ENCODE measurements at regions not wholly inside any gene's neighbourhood (a gene's known extent, or its start where the extent isn't known, plus 50 kb on each side); places are given as distances from the start of the nearest gene placed in this dataset.

DNA sequence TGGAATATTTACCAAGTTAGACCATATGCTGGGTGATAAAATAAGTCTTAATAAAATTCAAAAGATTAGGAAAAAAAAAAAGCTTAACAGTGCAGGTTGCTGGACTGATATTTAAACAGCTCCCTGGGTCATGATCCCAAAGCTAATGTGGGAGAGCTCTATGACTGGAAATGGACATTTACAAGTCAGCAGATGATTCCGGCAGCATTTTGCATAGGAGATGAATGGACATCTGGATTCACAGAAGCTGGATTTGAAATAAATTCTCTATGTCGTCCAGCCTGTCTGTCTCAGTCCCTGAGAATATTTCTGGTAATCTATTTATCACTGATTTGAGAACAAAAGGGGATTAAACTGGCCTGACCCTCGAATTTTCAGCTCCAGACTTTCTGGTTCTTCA lies 52.3 kb upstream of the KLHL25 start:
- no peaks in the 10 kb centered on the region for H3K9me3 ChIP-seq
- no peak overlapping the region for H3K4me3 ChIP-seq
- no peaks in the 10 kb centered on the region for H3K36me3 ChIP-seq
- TF ChIP-seq POLR2AphosphoS5 (IDR thresholded peaks at IDR 0.05) (no peak), EP300 (IDR thresholded peaks at IDR 0.05) (no peak), POLR2A (IDR thresholded peaks at IDR 0.05) (no peak), CTCF (IDR thresholded peaks at IDR 0.05) (no peak)
- WGBS, 2 donors (ENCODE audit: low coverage in 1 of 2) = 43 to 73% methylated on average over 2 to 3 of the region's 3 CpGs
- peaks cover 29% of the 10 kb centered on the region for H3K27me3 ChIP-seq
- no peak for ATAC-seq
- H3K27ac ChIP-seq = no peak overlapping the region
- H3K4me1 ChIP-seq = no peaks in the 10 kb centered on the region

DNA sequence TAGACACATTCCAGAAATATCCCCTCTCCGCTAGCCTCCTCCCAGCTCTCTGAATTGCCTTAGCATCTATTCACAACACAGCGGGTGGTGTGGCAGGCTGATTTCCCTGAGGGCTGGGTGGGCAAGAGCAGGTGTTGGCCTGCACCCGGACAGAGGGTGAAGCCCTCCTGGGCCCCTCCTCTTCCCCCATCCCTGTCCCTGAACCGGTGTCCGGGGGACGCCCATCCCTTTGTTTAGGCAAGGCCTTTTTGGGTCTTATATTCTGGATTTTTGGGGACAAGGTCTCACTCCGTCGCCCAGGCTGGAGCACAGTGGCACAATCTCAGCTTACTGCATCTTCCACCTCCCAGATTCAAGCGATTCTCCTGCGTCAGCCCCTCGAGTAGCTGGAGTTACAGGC lies 55.2 kb upstream of the KLHL25 start:
- 87% methylated on average over 7 of the region's 11 CpGs; no CpG with 5 or more reads in 1 of the 2 donors for WGBS, 2 donors (ENCODE audit: low coverage in 1 of 2)
- TF ChIP-seq POLR2A (IDR thresholded peaks at IDR 0.05) = no peak
- no peak for TF ChIP-seq POLR2AphosphoS5 (IDR thresholded peaks at IDR 0.05)
- no peak for TF ChIP-seq CTCF (IDR thresholded peaks at IDR 0.05)
- TF ChIP-seq EP300 (IDR thresholded peaks at IDR 0.05) = no peak
- Histone ChIP-seq H3K27me3 (peaks cover 37% of the 10 kb centered on the region), H3K27ac (no peak overlapping the region), H3K36me3 (no peaks in the 10 kb centered on the region), H3K4me1 (no peaks in the 10 kb centered on the region), H3K4me3 (no peak overlapping the region), H3K9me3 (no peaks in the 10 kb centered on the region)
- no peak for ATAC-seq

- WGBS, 2 donors (ENCODE audit: low coverage in 1 of 2) = 60 to 68% methylated on average over 2 to 3 of the region's 3 CpGs
- H3K4me3 ChIP-seq = no peak overlapping the region
- H3K36me3 ChIP-seq = no peaks in the 10 kb centered on the region
- ATAC-seq = no peak
- H3K27me3 ChIP-seq = peaks cover 51% of the 10 kb centered on the region
- H3K27ac ChIP-seq = no peak overlapping the region
- no peaks in the 10 kb centered on the region for H3K9me3 ChIP-seq
- TF ChIP-seq EP300 (IDR thresholded peaks at IDR 0.05) (no peak), CTCF (IDR thresholded peaks at IDR 0.05) (no peak), POLR2AphosphoS5 (IDR thresholded peaks at IDR 0.05) (no peak), POLR2A (IDR thresholded peaks at IDR 0.05) (no peak)
- no peaks in the 10 kb centered on the region for H3K4me1 ChIP-seq
These were observed 58.2 kb upstream of the KLHL25 start for GRCh38 chr15:85852969-85853368.

- WGBS, 2 donors (ENCODE audit: low coverage in 1 of 2) = 16 to 40% methylated on average over 8 to 11 of the region's 11 CpGs
- no peaks in the 10 kb centered on the region for H3K36me3 ChIP-seq
- no peak overlapping the region for H3K4me3 ChIP-seq
- no peak for TF ChIP-seq POLR2AphosphoS5 (IDR thresholded peaks at IDR 0.05)
- peak; percentile 78 to 82 (median 80) for TF ChIP-seq CTCF (IDR thresholded peaks at IDR 0.05)
- no peak overlapping the region for H3K27ac ChIP-seq
- peak; percentile 50 for ATAC-seq
- no peaks in the 10 kb centered on the region for H3K4me1 ChIP-seq
- H3K9me3 ChIP-seq = no peaks in the 10 kb centered on the region
- peaks cover 47% of the 10 kb centered on the region for H3K27me3 ChIP-seq
These were observed 59.8 kb upstream of the KLHL25 start for GRCh38 chr15:85854345-85855097.
